Caki2 (cell line): ENCODE measurements at regions not wholly inside any gene's neighbourhood (a gene's known extent, or its start where the extent isn't known, plus 50 kb on each side); places are given as distances from the start of the nearest gene placed in this dataset.
A peak's percentile ranks its signal among the peaks of the same experiment; 100 is the strongest.
"Not testable (repeated sequence)": the region's sequence is repeated elsewhere in the genome, so short reads cannot be mapped to it uniquely, and the experiment has no call there.

Experiments used
- DNase-seq: peaks from one replicate; pipeline ENCODE4 v3.0.0-alpha.2; 2015; ENCODE audit warnings: low read depth
- in situ Hi-C: cut with HindIII; loops from 2 replicates; pipeline ENCODE4 v1.10.0; 2016; ENCODE audit warnings: low sequenced_read_pairs, low pct_unique_long_range_greater_than_20kb, mixed read lengths

GRCh38 chr12:126903027-126903876, 1363.7 kb upstream of the TMEM132C start:
- in situ Hi-C loops, result no loop called here
- DNase-seq, result no peak

GRCh38 chr12:126905752-126906151, 1361.2 kb upstream of the TMEM132C start:
- in situ Hi-C loops, result no loop called here
- DNase-seq, result no peak

GRCh38 chr12:126907900-126908764, 1358.8 kb upstream of the TMEM132C start:
- DNase-seq, result no peak
- in situ Hi-C loops, result no loop called here

- in situ Hi-C loops, result no loop called here
- no peak for DNase-seq
Observed at GRCh38 chr12:126908765-126909142, 1358.2 kb upstream of the TMEM132C start.

GRCh38 chr12:126910570-126910969, 1356.4 kb upstream of the TMEM132C start:
- in situ Hi-C loops, result no loop called here
- DNase-seq, result no peak

- in situ Hi-C loops, result no loop called here
- DNase-seq, result no peak
Observed at GRCh38 chr12:126912111-126912510, 1354.9 kb upstream of the TMEM132C start.

- peak; percentile 30 for DNase-seq
- in situ Hi-C loops, result no loop called here
Observed at GRCh38 chr12:126914170-126914793, 1352.7 kb upstream of the TMEM132C start.

GRCh38 chr12:126915309-126915708, 1351.7 kb upstream of the TMEM132C start:
- in situ Hi-C loops, result no loop called here
- DNase-seq, result no peak

GRCh38 chr12:126926023-126926594, 1340.9 kb upstream of the TMEM132C start:
- in situ Hi-C loops, result no loop called here
- no peak for DNase-seq

GRCh38 chr12:126930234-126930633, 1336.7 kb upstream of the TMEM132C start:
- in situ Hi-C loops, result no loop called here
- DNase-seq, result no peak

GRCh38 chr12:126932156-126932555, 1334.8 kb upstream of the TMEM132C start:
- no peak for DNase-seq
- in situ Hi-C loops, result no loop called here

- in situ Hi-C loops, result no loop called here
- no peak for DNase-seq
Observed at GRCh38 chr12:126935435-126935834, 1331.5 kb upstream of the TMEM132C start.

- in situ Hi-C loops, result no loop called here
- DNase-seq, result peak; percentile 60
Observed at GRCh38 chr12:126936181-126936851, 1330.7 kb upstream of the TMEM132C start.

- DNase-seq, result no peak
Observed at GRCh38 chr12:126937431-126937830, 1329.5 kb upstream of the TMEM132C start.

GRCh38 chr12:126944684-126945083, 1322.3 kb upstream of the TMEM132C start:
- in situ Hi-C loops, result no loop called here
- peak; percentile 8 for DNase-seq

More at GRCh38 chr12:126937431-126937830, 1329.5 kb upstream of the TMEM132C start:
- in situ Hi-C loops, result no loop called here

- in situ Hi-C loops, result not testable (repeated sequence)
Observed at GRCh38 chr12:126946958-126947357, 1320.0 kb upstream of the TMEM132C start.

GRCh38 chr12:126949558-126949957, 1317.4 kb upstream of the TMEM132C start:
- in situ Hi-C loops, result no loop called here
- no peak for DNase-seq

More at GRCh38 chr12:126946958-126947357, 1320.0 kb upstream of the TMEM132C start:
- DNase-seq, result not testable (repeated sequence)

GRCh38 chr12:126950266-126950665, 1316.7 kb upstream of the TMEM132C start:
- no peak for DNase-seq
- in situ Hi-C loops, result no loop called here
